T47D (cell line): ENCODE measurements at regions not wholly inside any gene's neighbourhood (a gene's known extent, or its start where the extent isn't known, plus 50 kb on each side); places are given as distances from the start of the nearest gene placed in this dataset.

ENCODE experiments used
- DNase-seq, 2 experiments: peaks; one replicate each; pipeline versions ENCODE4 v3.0.0 to v3.0.0-alpha.2; 2011 to 2012; ENCODE audit warnings: low read depth in 1 of 2, low spot score in 1 of 2
- JUND ChIP-seq: IDR thresholded peaks from 2 replicates; pipeline ENCODE4 v1.6.1; 2012; ENCODE audit warnings: low read depth
- in situ Hi-C: cut with HindIII; loops from 2 replicates; pipeline ENCODE4 v1.10.0; 2016; ENCODE audit warnings: low sequenced_read_pairs, low pct_unique_long_range_greater_than_20kb

GRCh38 chr12:90149453-90149852, 440.8 kb upstream of the ATP2B1 start:
- no peak for TF ChIP-seq JUND
- DNase-seq = no peak
- in situ Hi-C loops = no loop called here

- in situ Hi-C loops = no loop called here
- no peak for TF ChIP-seq JUND
- no peak for DNase-seq
Observed at GRCh38 chr12:90129366-90130030, 420.9 kb upstream of the ATP2B1 start.

GRCh38 chr12:90128526-90128925, 419.9 kb upstream of the ATP2B1 start:
- in situ Hi-C loops = no loop called here
- TF ChIP-seq JUND = no peak
- DNase-seq = no peak

GRCh38 chr12:90126125-90126524, 417.5 kb upstream of the ATP2B1 start:
- TF ChIP-seq JUND = no peak
- in situ Hi-C loops = no loop called here
- peak in 1 of 2 experiments; percentile 37 for DNase-seq

- in situ Hi-C loops = no loop called here
- DNase-seq = no peak
- no peak for TF ChIP-seq JUND
Observed at GRCh38 chr12:90124914-90125313, 416.3 kb upstream of the ATP2B1 start.

- in situ Hi-C loops = no loop called here
- DNase-seq = no peak
- TF ChIP-seq JUND = no peak
Observed at GRCh38 chr12:90124289-90124688, 415.7 kb upstream of the ATP2B1 start.

GRCh38 chr12:90122681-90123080, 414.0 kb upstream of the ATP2B1 start:
- in situ Hi-C loops = no loop called here
- no peak for TF ChIP-seq JUND
- DNase-seq = no peak

- TF ChIP-seq JUND = no peak
- no peak for DNase-seq
- in situ Hi-C loops = no loop called here
Observed at GRCh38 chr12:90120627-90121026, 412.0 kb upstream of the ATP2B1 start.

GRCh38 chr12:90112666-90113065, 404.0 kb upstream of the ATP2B1 start:
- DNase-seq = no peak
- in situ Hi-C loops = no loop called here
- no peak for TF ChIP-seq JUND

- TF ChIP-seq JUND = no peak
- in situ Hi-C loops = no loop called here
- no peak for DNase-seq
Observed at GRCh38 chr12:90111791-90112580, 403.3 kb upstream of the ATP2B1 start.

GRCh38 chr12:90106568-90106967, 397.9 kb upstream of the ATP2B1 start:
- no peak for DNase-seq
- in situ Hi-C loops = no loop called here
- no peak for TF ChIP-seq JUND

GRCh38 chr12:90102957-90103652, 394.5 kb upstream of the ATP2B1 start:
- TF ChIP-seq JUND = no peak
- in situ Hi-C loops = no loop called here
- peak; percentile 27 to 57 for DNase-seq

- in situ Hi-C loops = no loop called here
- no peak for TF ChIP-seq JUND
- peak in 1 of 2 experiments; percentile 72 for DNase-seq
Observed at GRCh38 chr12:90100579-90100978, 391.9 kb upstream of the ATP2B1 start.

- in situ Hi-C loops = no loop called here
- DNase-seq = no peak
- no peak for TF ChIP-seq JUND
Observed at GRCh38 chr12:90099288-90099687, 390.6 kb upstream of the ATP2B1 start.
